WTC11 (cell line): ENCODE measurements at regions not wholly inside any gene's neighbourhood (a gene's known extent, or its start where the extent isn't known, plus 50 kb on each side); places are given as distances from the start of the nearest gene placed in this dataset.

Experiments used
- ATAC-seq: fragments of 200-7000 bp; cut with Tn5 transposase; 2 replicates; pipeline ENCODE4 v1.10.0; 2021; ENCODE audit warnings: mild to moderate bottlenecking, moderate library complexity
- CTCF ChIA-PET: fragments of 300-600 bp; sonication (Branson Sonifier 250); formaldehyde crosslinking; loops from one replicate; lab custom pipeline; 2021; ENCODE audit warnings: antibody characterized with exemption; lab: Charles Lee
- POLR2A ChIA-PET: fragments of 350-600 bp; sonication (Branson Sonifier 250); formaldehyde crosslinking; loops from one replicate; lab custom pipeline; 2021; ENCODE audit warnings: antibody characterized with exemption; lab: Charles Lee
- DNase-seq: peaks from one replicate; pipeline ENCODE4 v3.0.0; 2021; ENCODE audit warnings: low spot score
- H3K27ac Mint-ChIP-seq: 2 replicates; pipeline ENCODE4 v1.8.0; 2021; ENCODE audit warnings: mixed read lengths
- H3K27me3 Mint-ChIP-seq: 2 replicates; pipeline ENCODE4 v1.8.0; 2021; ENCODE audit warnings: low read depth, mild to moderate bottlenecking, moderate library complexity, mixed read lengths
- H3K36me3 Mint-ChIP-seq: 2 replicates; pipeline ENCODE4 v1.8.0; 2021; ENCODE audit warnings: mixed read lengths
- H3K4me1 Mint-ChIP-seq: 2 replicates; pipeline ENCODE4 v1.8.0; 2022; ENCODE audit warnings: mixed read lengths
- H3K4me3 Mint-ChIP-seq: 2 replicates; pipeline ENCODE4 v1.8.0; 2021; ENCODE audit warnings: mild to moderate bottlenecking, moderate library complexity, mixed read lengths
- H3K9me3 Mint-ChIP-seq: 2 replicates; pipeline ENCODE4 v1.8.0; 2021; ENCODE audit warnings: mixed read lengths
- ELF4 ChIP-seq: sonication (generic); formaldehyde crosslinking; IDR thresholded peaks from 2 replicates; pipeline ENCODE4 v1.8.1; 2022; ENCODE audit warnings: low read depth, mild to moderate bottlenecking, moderate library complexity, missing genetic modification reagents
- ESRRA ChIP-seq: sonication (generic); formaldehyde crosslinking; IDR thresholded peaks from 2 replicates; pipeline ENCODE4 v1.8.1; 2022; ENCODE audit warnings: mild to moderate bottlenecking, missing genetic modification reagents, borderline replicate concordance
- IRF2 ChIP-seq: sonication (generic); formaldehyde crosslinking; IDR thresholded peaks from 2 replicates; pipeline ENCODE4 v1.8.0; 2022; ENCODE audit warnings: low read depth, missing genetic modification reagents, borderline replicate concordance
- NFATC4 ChIP-seq: fragments of 250-450 bp; sonication (Bioruptor Pico); IDR thresholded peaks from 2 replicates; pipeline ENCODE4 v1.9.0; 2021; ENCODE audit warnings: mild to moderate bottlenecking
- NFYB ChIP-seq: sonication (generic); formaldehyde crosslinking; conservative IDR thresholded peaks from 2 replicates; pipeline ENCODE4 v1.8.0; 2022; ENCODE audit warnings: low read depth, missing genetic modification reagents
- NR3C1 ChIP-seq: sonication (generic); formaldehyde crosslinking; conservative IDR thresholded peaks from 2 replicates; pipeline ENCODE4 v1.8.1; 2023; ENCODE audit warnings: low read depth, mild to moderate bottlenecking, missing genetic modification reagents
- RELA ChIP-seq: sonication (generic); formaldehyde crosslinking; IDR thresholded peaks from 2 replicates; pipeline ENCODE4 v1.8.1; 2022; ENCODE audit warnings: missing genetic modification reagents, mild to moderate bottlenecking, borderline replicate concordance
- TCF7 ChIP-seq: sonication (generic); formaldehyde crosslinking; IDR thresholded peaks from 2 replicates; pipeline ENCODE4 v1.8.0; 2022; ENCODE audit warnings: mild to moderate bottlenecking, low read depth, missing genetic modification reagents, moderate library complexity
- TEAD1 ChIP-seq: sonication (generic); formaldehyde crosslinking; IDR thresholded peaks from 2 replicates; pipeline ENCODE4 v1.8.0; 2022; ENCODE audit warnings: mild to moderate bottlenecking, missing genetic modification reagents
- TEAD4 ChIP-seq: sonication (generic); formaldehyde crosslinking; IDR thresholded peaks from 2 replicates; pipeline ENCODE4 v1.8.0; 2022; ENCODE audit warnings: mild to moderate bottlenecking, missing genetic modification reagents
- TP53 ChIP-seq: sonication (generic); formaldehyde crosslinking; IDR thresholded peaks from 2 replicates; pipeline ENCODE4 v1.8.1; 2023; ENCODE audit warnings: mild to moderate bottlenecking, missing genetic modification reagents
- USF2 ChIP-seq: sonication (generic); formaldehyde crosslinking; IDR thresholded peaks from 2 replicates; pipeline ENCODE4 v1.8.1; 2023; ENCODE audit warnings: mild to moderate bottlenecking, missing genetic modification reagents, moderate library complexity
- ZNF121 ChIP-seq: sonication (generic); formaldehyde crosslinking; IDR thresholded peaks from 2 replicates; pipeline ENCODE4 v1.8.0; 2023; ENCODE audit warnings: missing genetic modification reagents
- ZNF263 ChIP-seq: sonication (generic); formaldehyde crosslinking; IDR thresholded peaks from 2 replicates; pipeline ENCODE4 v1.8.1; 2022; ENCODE audit warnings: low read depth, mild to moderate bottlenecking, moderate library complexity, missing genetic modification reagents
- ZNF396 ChIP-seq: fragments of 250-450 bp; sonication (Bioruptor Pico); IDR thresholded peaks from 2 replicates; pipeline ENCODE4 v1.8.0; 2021; ENCODE audit warnings: mild to moderate bottlenecking, moderate library complexity, borderline replicate concordance
- TF ChIP-seq, protein P1 (sequence below): sonication (generic); formaldehyde crosslinking; IDR thresholded peaks from 2 replicates; pipeline ENCODE4 v1.8.0; 2022; ENCODE audit warnings: mild to moderate bottlenecking, missing genetic modification reagents
- TF ChIP-seq, protein P2 (sequence below): fragments of 250-450 bp; sonication (Bioruptor Pico); conservative IDR thresholded peaks from 2 replicates; pipeline ENCODE4 v1.9.0; 2021; ENCODE audit warnings: mild to moderate bottlenecking
- TF ChIP-seq, protein P3 (sequence below): sonication (generic); formaldehyde crosslinking; IDR thresholded peaks from 2 replicates; pipeline ENCODE4 v1.8.1; 2022; ENCODE audit warnings: low read depth, missing genetic modification reagents, borderline replicate concordance
- TF ChIP-seq, protein P4 (sequence below): sonication (generic); formaldehyde crosslinking; IDR thresholded peaks from 2 replicates; pipeline ENCODE4 v1.8.1; 2023; ENCODE audit warnings: mild to moderate bottlenecking, missing genetic modification reagents, moderate library complexity
- TF ChIP-seq, protein P5 (sequence below): sonication (generic); formaldehyde crosslinking; IDR thresholded peaks from 2 replicates; pipeline ENCODE4 v1.8.1; 2022; ENCODE audit warnings: mild to moderate bottlenecking, moderate library complexity, missing genetic modification reagents
- TF ChIP-seq, protein P6 (sequence below): sonication (generic); formaldehyde crosslinking; IDR thresholded peaks from 2 replicates; pipeline ENCODE4 v1.8.0; 2022; ENCODE audit warnings: mild to moderate bottlenecking, missing genetic modification reagents

DNA sequence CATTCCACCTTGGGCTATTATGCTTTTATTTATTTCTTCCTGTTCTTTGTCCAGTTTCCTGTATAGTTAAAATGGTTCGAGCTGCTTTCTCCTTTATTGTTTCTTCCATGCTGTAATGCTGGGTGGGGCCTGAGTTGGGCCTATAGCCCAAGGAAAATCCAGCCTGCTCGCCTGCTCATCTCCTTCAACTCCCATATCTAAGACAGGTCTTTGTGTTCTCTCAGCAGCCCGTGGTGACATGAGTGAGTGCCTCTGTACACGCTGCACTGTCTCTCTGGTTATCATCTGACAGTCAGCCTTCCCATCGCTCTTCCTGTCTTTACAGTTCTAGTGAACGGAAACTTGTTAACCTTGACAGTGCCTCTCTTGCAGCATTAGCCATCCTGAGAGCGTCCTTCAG, 221.9 kb upstream of the SLC10A2 start:
- H3K27me3 Mint-ChIP-seq = no peaks in the 10 kb centered on the region
- no peak for DNase-seq
- no peaks in the 10 kb centered on the region for H3K9me3 Mint-ChIP-seq
- H3K4me1 Mint-ChIP-seq = peaks cover 22% of the 10 kb centered on the region
- CTCF ChIA-PET = no interaction called here
- H3K36me3 Mint-ChIP-seq = no peaks in the 10 kb centered on the region
- POLR2A ChIA-PET = no interaction called here
- H3K27ac Mint-ChIP-seq = no peak overlapping the region
- no peak overlapping the region for H3K4me3 Mint-ChIP-seq
- TF ChIP-seq, protein P1, sequence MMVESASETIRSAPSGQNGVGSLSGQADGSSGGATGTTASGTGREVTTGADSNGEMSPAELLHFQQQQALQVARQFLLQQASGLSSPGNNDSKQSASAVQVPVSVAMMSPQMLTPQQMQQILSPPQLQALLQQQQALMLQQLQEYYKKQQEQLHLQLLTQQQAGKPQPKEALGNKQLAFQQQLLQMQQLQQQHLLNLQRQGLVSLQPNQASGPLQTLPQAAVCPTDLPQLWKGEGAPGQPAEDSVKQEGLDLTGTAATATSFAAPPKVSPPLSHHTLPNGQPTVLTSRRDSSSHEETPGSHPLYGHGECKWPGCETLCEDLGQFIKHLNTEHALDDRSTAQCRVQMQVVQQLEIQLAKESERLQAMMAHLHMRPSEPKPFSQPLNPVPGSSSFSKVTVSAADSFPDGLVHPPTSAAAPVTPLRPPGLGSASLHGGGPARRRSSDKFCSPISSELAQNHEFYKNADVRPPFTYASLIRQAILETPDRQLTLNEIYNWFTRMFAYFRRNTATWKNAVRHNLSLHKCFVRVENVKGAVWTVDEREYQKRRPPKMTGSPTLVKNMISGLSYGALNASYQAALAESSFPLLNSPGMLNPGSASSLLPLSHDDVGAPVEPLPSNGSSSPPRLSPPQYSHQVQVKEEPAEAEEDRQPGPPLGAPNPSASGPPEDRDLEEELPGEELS (CRISPR knock-in tag) = no peak
- TF ChIP-seq ZNF263 (CRISPR knock-in tag) (no peak), ZNF396 (CRISPR knock-in tag) (no peak), NFYB (CRISPR knock-in tag) (no peak), ESRRA (CRISPR knock-in tag) (no peak), NR3C1 (CRISPR knock-in tag) (no peak), NFATC4 (CRISPR knock-in tag) (no peak), RELA (CRISPR knock-in tag) (no peak)
- TF ChIP-seq, protein P2, sequence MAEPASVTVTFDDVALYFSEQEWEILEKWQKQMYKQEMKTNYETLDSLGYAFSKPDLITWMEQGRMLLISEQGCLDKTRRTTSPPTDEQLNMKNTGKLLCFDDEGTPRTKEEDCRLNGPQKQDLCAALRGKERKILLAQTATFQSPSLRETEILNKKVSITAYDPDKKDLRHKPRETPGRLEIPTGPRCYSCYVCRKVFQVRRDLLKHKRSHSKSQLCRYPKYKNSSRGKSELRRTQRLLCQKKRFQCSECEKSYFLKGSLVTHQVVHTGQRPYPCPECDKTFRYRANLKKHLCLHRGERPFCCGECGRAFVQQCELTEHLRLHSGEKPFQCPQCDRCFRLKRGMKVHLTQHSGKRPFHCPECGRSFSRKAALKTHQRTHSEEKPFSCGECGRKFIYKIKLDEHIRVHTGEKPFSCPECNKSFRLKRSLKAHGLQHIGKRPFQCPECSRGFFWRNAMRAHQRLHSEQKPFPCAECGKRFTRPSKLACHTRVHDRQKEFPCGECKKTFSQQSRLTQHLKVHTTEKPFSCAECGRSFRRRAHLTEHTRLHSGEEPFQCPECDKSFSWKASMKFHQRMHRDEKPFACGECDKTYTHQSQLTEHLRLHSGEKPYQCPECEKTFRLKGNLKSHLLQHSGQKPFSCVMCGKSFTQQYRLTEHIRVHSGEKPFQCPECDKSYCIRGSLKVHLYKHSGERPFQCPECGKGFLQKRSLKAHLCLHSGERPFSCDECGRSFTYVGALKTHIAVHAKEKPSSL (CRISPR knock-in tag) = no peak
- TF ChIP-seq, protein P3, sequence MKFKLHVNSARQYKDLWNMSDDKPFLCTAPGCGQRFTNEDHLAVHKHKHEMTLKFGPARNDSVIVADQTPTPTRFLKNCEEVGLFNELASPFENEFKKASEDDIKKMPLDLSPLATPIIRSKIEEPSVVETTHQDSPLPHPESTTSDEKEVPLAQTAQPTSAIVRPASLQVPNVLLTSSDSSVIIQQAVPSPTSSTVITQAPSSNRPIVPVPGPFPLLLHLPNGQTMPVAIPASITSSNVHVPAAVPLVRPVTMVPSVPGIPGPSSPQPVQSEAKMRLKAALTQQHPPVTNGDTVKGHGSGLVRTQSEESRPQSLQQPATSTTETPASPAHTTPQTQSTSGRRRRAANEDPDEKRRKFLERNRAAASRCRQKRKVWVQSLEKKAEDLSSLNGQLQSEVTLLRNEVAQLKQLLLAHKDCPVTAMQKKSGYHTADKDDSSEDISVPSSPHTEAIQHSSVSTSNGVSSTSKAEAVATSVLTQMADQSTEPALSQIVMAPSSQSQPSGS = no peak
- ATAC-seq = no peak

DNA sequence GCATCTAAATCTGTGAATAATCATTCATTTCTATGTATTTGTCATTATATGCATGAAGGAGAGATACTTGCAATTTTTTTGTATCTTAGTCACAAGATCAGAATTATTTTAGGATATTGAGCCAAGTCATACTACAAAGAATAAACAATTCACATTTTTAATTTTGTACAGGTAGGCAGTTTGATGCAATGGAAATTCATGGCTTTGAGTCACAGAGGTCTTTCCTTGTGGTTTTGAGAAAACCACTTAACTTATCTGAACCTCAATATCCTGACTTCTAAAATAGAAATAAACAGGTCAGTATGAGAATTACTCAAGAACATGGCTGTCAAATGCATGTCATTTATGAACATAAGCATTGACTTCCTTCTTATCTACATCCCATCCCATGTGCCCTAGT, 221.4 kb upstream of the SLC10A2 start:
- H3K4me3 Mint-ChIP-seq = no peak overlapping the region
- no peaks in the 10 kb centered on the region for H3K9me3 Mint-ChIP-seq
- TF ChIP-seq ESRRA (CRISPR knock-in tag) = no peak
- TF ChIP-seq TEAD1 (CRISPR knock-in tag) = no peak
- no peak for TF ChIP-seq ZNF121 (CRISPR knock-in tag)
- no peak for TF ChIP-seq ELF4
- TF ChIP-seq TCF7 (CRISPR knock-in tag) = no peak
- POLR2A ChIA-PET = no interaction called here
- peaks cover 22% of the 10 kb centered on the region for H3K4me1 Mint-ChIP-seq
- ATAC-seq (no peak), DNase-seq (no peak)
- H3K27ac Mint-ChIP-seq = no peak overlapping the region
- CTCF ChIA-PET = no interaction called here
- H3K36me3 Mint-ChIP-seq = no peaks in the 10 kb centered on the region
- H3K27me3 Mint-ChIP-seq = no peaks in the 10 kb centered on the region

DNA sequence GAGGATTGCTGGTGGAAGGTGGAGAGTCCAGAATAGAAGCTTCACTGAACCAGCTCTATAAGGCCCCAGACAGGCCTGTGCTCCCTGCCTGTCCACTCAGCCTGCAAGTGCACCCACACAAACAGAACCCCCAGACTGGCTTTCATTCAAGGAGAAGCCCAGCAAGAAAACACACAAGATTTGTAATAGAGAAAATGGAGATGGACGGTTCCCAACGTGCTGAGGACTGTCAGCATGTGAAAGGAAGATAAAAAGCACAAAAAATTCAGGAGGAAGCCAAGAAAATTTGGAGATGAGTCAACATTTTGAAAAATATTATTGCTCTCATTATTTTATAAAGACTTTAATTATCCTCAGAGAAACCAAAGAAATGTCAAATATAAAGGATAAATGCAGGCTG, 218.2 kb upstream of the SLC10A2 start:
- CTCF ChIA-PET = no interaction called here
- POLR2A ChIA-PET = no interaction called here
- Mint-ChIP-seq H3K4me1 (peaks cover 6% of the 10 kb centered on the region), H3K36me3 (no peaks in the 10 kb centered on the region), H3K27ac (no peak overlapping the region), H3K27me3 (no peaks in the 10 kb centered on the region), H3K4me3 (no peak overlapping the region), H3K9me3 (peaks cover 4% of the 10 kb centered on the region; the same call in 1 of the 2 replicates)
- DNase-seq (no peak), ATAC-seq (no peak)
- TF ChIP-seq, protein P2 (CRISPR knock-in tag) = no peak
- TF ChIP-seq TP53 (no peak), USF2 (CRISPR knock-in tag) (no peak), TEAD4 (CRISPR knock-in tag) (no peak), IRF2 (CRISPR knock-in tag) (no peak), TEAD1 (CRISPR knock-in tag) (no peak)
- TF ChIP-seq, protein P4, sequence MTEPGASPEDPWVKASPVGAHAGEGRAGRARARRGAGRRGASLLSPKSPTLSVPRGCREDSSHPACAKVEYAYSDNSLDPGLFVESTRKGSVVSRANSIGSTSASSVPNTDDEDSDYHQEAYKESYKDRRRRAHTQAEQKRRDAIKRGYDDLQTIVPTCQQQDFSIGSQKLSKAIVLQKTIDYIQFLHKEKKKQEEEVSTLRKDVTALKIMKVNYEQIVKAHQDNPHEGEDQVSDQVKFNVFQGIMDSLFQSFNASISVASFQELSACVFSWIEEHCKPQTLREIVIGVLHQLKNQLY (CRISPR knock-in tag) = no peak
- TF ChIP-seq, protein P5, sequence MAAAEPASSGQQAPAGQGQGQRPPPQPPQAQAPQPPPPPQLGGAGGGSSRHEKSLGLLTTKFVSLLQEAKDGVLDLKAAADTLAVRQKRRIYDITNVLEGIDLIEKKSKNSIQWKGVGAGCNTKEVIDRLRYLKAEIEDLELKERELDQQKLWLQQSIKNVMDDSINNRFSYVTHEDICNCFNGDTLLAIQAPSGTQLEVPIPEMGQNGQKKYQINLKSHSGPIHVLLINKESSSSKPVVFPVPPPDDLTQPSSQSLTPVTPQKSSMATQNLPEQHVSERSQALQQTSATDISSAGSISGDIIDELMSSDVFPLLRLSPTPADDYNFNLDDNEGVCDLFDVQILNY (CRISPR knock-in tag) = no peak
- TF ChIP-seq, protein P6, sequence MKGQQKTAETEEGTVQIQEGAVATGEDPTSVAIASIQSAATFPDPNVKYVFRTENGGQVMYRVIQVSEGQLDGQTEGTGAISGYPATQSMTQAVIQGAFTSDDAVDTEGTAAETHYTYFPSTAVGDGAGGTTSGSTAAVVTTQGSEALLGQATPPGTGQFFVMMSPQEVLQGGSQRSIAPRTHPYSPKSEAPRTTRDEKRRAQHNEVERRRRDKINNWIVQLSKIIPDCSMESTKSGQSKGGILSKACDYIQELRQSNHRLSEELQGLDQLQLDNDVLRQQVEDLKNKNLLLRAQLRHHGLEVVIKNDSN (CRISPR knock-in tag) = no peak
